OCI-LY7 (cell line): ENCODE measurements at regions not wholly inside any gene's neighbourhood (a gene's known extent, or its start where the extent isn't known, plus 50 kb on each side); places are given as distances from the start of the nearest gene placed in this dataset.

Source experiments
- BruUV-seq: library from RNA; stranded (reverse); fragments of 400-500 nt; replicated peaks from 2 replicates; lab custom pipeline; 2021; lab: Mats Ljungman, UMichigan
- CTCF ChIA-PET: fragments of 300-600 bp; sonication (Branson Sonifier 250); formaldehyde crosslinking; loops from one replicate; lab custom pipeline; 2022; ENCODE audit warnings: antibody characterized with exemption; ENCODE audit not compliant: unreplicated experiment; lab: Charles Lee
- POLR2A ChIA-PET: fragments of 300-600 bp; sonication (Branson Sonifier 250); formaldehyde crosslinking; loops from one replicate; lab custom pipeline; 2022; ENCODE audit warnings: antibody characterized with exemption; lab: Charles Lee
- DNase-seq: peaks from one replicate; pipeline ENCODE4 v3.0.0-alpha.2; 2015; ENCODE audit warnings: low spot score
- H2AFZ ChIP-seq: fragments of 200-600 bp; sonication (generic), shearing (Covaris generic); 2 replicates; pipeline ENCODE4 v1.6.1; 2014; ENCODE audit warnings: mild to moderate bottlenecking, antibody characterized with exemption, low read length, moderate library complexity
- H3K27ac ChIP-seq: fragments of 200-600 bp; sonication (generic); 2 replicates; pipeline ENCODE4 v1.5.1; 2014; ENCODE audit warnings: mixed run types, low read depth, mild to moderate bottlenecking, moderate library complexity, low read length, inconsistent platforms; ENCODE audit not compliant: poor library complexity, severe bottlenecking
- H3K36me3 ChIP-seq: fragments of 200-600 bp; sonication (generic); 2 replicates; pipeline ENCODE4 v1.6.1; 2014; ENCODE audit warnings: mild to moderate bottlenecking, antibody characterized with exemption, low read length, moderate library complexity, mixed read lengths; ENCODE audit not compliant: insufficient read depth
- H3K4me1 ChIP-seq: fragments of 200-600 bp; sonication (generic); 2 replicates; pipeline ENCODE4 v1.5.1; 2014; ENCODE audit warnings: mild to moderate bottlenecking, low read length; ENCODE audit not compliant: insufficient read depth, poor library complexity, severe bottlenecking
- H3K4me2 ChIP-seq: fragments of 200-600 bp; sonication (generic); 2 replicates; pipeline ENCODE4 v1.6.1; 2014; ENCODE audit warnings: mild to moderate bottlenecking, low read length
- H3K4me3 ChIP-seq: fragments of 200-600 bp; sonication (generic); 2 replicates; pipeline ENCODE4 v1.5.1; 2014; ENCODE audit warnings: mild to moderate bottlenecking, low read depth, low read length; ENCODE audit not compliant: poor library complexity, severe bottlenecking
- H3K79me2 ChIP-seq: fragments of 200-600 bp; sonication (generic); 2 replicates; pipeline ENCODE4 v1.6.1; 2016; ENCODE audit warnings: low read depth, mild to moderate bottlenecking, low read length, moderate library complexity, mixed read lengths; ENCODE audit not compliant: insufficient read depth
- H3K9me2 ChIP-seq: fragments of 200-600 bp; sonication (generic); 2 replicates; pipeline ENCODE4 v1.6.1; 2016; ENCODE audit warnings: mild to moderate bottlenecking, low read length, mixed read lengths; ENCODE audit not compliant: insufficient read depth
- H3K9me3 ChIP-seq: fragments of 200-600 bp; sonication (generic); 2 replicates; pipeline ENCODE4 v1.6.1; 2014; ENCODE audit warnings: mild to moderate bottlenecking, mixed run types, low read length, mixed read lengths
- H4K20me1 ChIP-seq: fragments of 200-600 bp; sonication (generic); 2 replicates; pipeline ENCODE4 v1.6.1; 2014; ENCODE audit warnings: mild to moderate bottlenecking, antibody characterized with exemption, low read length, moderate library complexity, mixed read lengths; ENCODE audit not compliant: insufficient read depth
- CTCF ChIP-seq: fragments of 200-600 bp; sonication (generic); conservative IDR thresholded peaks from 2 replicates; pipeline ENCODE4 v1.5.1; 2014; ENCODE audit warnings: mild to moderate bottlenecking, antibody characterized with exemption, low read length, moderate library complexity, mixed read lengths
- EZH2phosphoT487 ChIP-seq: fragments of 200-600 bp; sonication (generic); IDR thresholded peaks from 2 replicates; pipeline ENCODE4 v1.6.1; 2018; ENCODE audit warnings: low read depth, borderline replicate concordance, mild to moderate bottlenecking, mixed run types, antibody characterized with exemption, low read length, moderate library complexity, mixed read lengths
- intact Hi-C: fragments of 100-400 bp; cut with micrococcal nuclease; formaldehyde crosslinking; loops from one replicate; pipeline ENCODE4 v1.10.0; 2022; ENCODE audit not compliant: unreplicated experiment

- H3K9me3 ChIP-seq = peaks cover 6% of the 10 kb centered on the region
- no peak overlapping the region for H2AFZ ChIP-seq
- H3K4me1 ChIP-seq = no peaks in the 10 kb centered on the region
- no peak overlapping the region for H3K4me2 ChIP-seq
- no peak overlapping the region for H3K4me3 ChIP-seq
- no peaks in the 10 kb centered on the region for H3K36me3 ChIP-seq
- H3K27ac ChIP-seq = no peak overlapping the region
- H4K20me1 ChIP-seq = no peaks in the 10 kb centered on the region
- BruUV-seq = no TSS peak
- H3K9me2 ChIP-seq = no peaks in the 10 kb centered on the region
- no peak for DNase-seq
- H3K79me2 ChIP-seq = no peaks in the 10 kb centered on the region
- POLR2A ChIA-PET = no interaction called here
- no peak for TF ChIP-seq EZH2phosphoT487
- no peak for TF ChIP-seq CTCF
- intact Hi-C loops = no loop called here
- CTCF ChIA-PET = no interaction called here
Measured at GRCh38 chr5:56311306-56311905, 78.3 kb upstream of the ANKRD55 start.

GRCh38 chr5:56310711-56311204, 77.6 kb upstream of the ANKRD55 start:
- Histone ChIP-seq H3K9me2 (no peaks in the 10 kb centered on the region), H3K27ac (no peak overlapping the region), H3K4me2 (no peak overlapping the region), H2AFZ (no peak overlapping the region), H3K4me3 (no peak overlapping the region), H3K79me2 (no peaks in the 10 kb centered on the region), H3K36me3 (no peaks in the 10 kb centered on the region), H4K20me1 (no peaks in the 10 kb centered on the region), H3K4me1 (no peaks in the 10 kb centered on the region), H3K9me3 (peaks cover 7% of the 10 kb centered on the region)
- intact Hi-C loops = no loop called here
- BruUV-seq = no TSS peak
- POLR2A ChIA-PET = no interaction called here
- CTCF ChIA-PET = no interaction called here
- DNase-seq = no peak
- no peak for TF ChIP-seq EZH2phosphoT487
- no peak for TF ChIP-seq CTCF

- no TSS peak for BruUV-seq
- H3K4me3 ChIP-seq = no peak overlapping the region
- H3K4me2 ChIP-seq = no peak overlapping the region
- TF ChIP-seq CTCF = no peak
- TF ChIP-seq EZH2phosphoT487 = no peak
- H3K9me3 ChIP-seq = peaks cover 7% of the 10 kb centered on the region
- DNase-seq = no peak
- ChIA-PET CTCF (interaction anchor here (0.6 kb wide), 1 partner anchor 525 kb away, joined by 3 read pairs; no protein-coding TSS in a partner anchor), POLR2A (no interaction called here)
- intact Hi-C loops = no loop called here
- H3K9me2 ChIP-seq = no peaks in the 10 kb centered on the region
- H3K36me3 ChIP-seq = no peaks in the 10 kb centered on the region
- no peaks in the 10 kb centered on the region for H3K79me2 ChIP-seq
- H4K20me1 ChIP-seq = no peaks in the 10 kb centered on the region
- no peak overlapping the region for H3K27ac ChIP-seq
- H3K4me1 ChIP-seq = no peaks in the 10 kb centered on the region
- no peak overlapping the region for H2AFZ ChIP-seq
Measured at GRCh38 chr5:56309262-56309826, 76.2 kb upstream of the ANKRD55 start.
